SU-DHL-6 (cell line): ENCODE measurements at regions not wholly inside any gene's neighbourhood (a gene's known extent, or its start where the extent isn't known, plus 50 kb on each side); places are given as distances from the start of the nearest gene placed in this dataset.

ENCODE experiments used
- H2AFZ ChIP-seq: fragments of 200-600 bp; sonication (generic); 2 replicates; pipeline ENCODE4 v1.6.1; 2014; ENCODE audit warnings: low read depth, mild to moderate bottlenecking, moderate library complexity, mixed read lengths, antibody characterized with exemption, low read length; ENCODE audit not compliant: severe bottlenecking
- H3F3A ChIP-seq: fragments of 200-600 bp; shearing (Covaris generic); 2 replicates; pipeline ENCODE4 v1.6.0; 2016; ENCODE audit warnings: antibody characterized with exemption, mild to moderate bottlenecking; ENCODE audit not compliant: insufficient read depth
- H3K27ac ChIP-seq: fragments of 200-600 bp; sonication (generic); 2 replicates; pipeline ENCODE4 v1.5.1; 2016; ENCODE audit warnings: low read depth, mild to moderate bottlenecking, low read length, moderate library complexity, mixed read lengths
- H3K27me3 ChIP-seq: fragments of 200-600 bp; sonication (generic), shearing (Covaris generic); 2 replicates; pipeline ENCODE4 v1.6.0; 2014; ENCODE audit warnings: mild to moderate bottlenecking, low read length
- H3K36me3 ChIP-seq: fragments of 200-600 bp; sonication (generic); 2 replicates; pipeline ENCODE4 v1.6.1; 2014; ENCODE audit warnings: mild to moderate bottlenecking, low read length, mixed read lengths
- H3K4me2 ChIP-seq: fragments of 300-600, 200-600 bp; shearing (Covaris generic), sonication (generic); 2 replicates; pipeline ENCODE4 v1.6.0; 2014; ENCODE audit warnings: low read length, low read depth, mild to moderate bottlenecking; ENCODE audit not compliant: poor library complexity, severe bottlenecking
- H3K4me3 ChIP-seq: fragments of 200-600 bp; sonication (generic); 2 replicates; pipeline ENCODE4 v1.5.1; 2014; ENCODE audit warnings: antibody characterized with exemption, low read length, mild to moderate bottlenecking, mixed read lengths; ENCODE audit not compliant: insufficient read depth, poor library complexity, severe bottlenecking
- H3K79me2 ChIP-seq: fragments of 200-600 bp; sonication (generic); 2 replicates; pipeline ENCODE4 v1.6.1; 2014; ENCODE audit warnings: mild to moderate bottlenecking, low read length, moderate library complexity; ENCODE audit not compliant: insufficient read depth
- H3K9ac ChIP-seq: fragments of 200-600 bp; sonication (generic); 2 replicates; pipeline ENCODE4 v1.7.0; 2014; ENCODE audit warnings: mild to moderate bottlenecking, low read length
- H3K9me2 ChIP-seq: fragments of 200-600 bp; sonication (generic); replicated peaks from 2 replicates; pipeline ENCODE4 v1.6.1; 2014; ENCODE audit warnings: low read length; ENCODE audit not compliant: insufficient read depth
- H3K9me3 ChIP-seq: fragments of 200-600 bp; sonication (generic); 2 replicates; pipeline ENCODE4 v1.6.1; 2014; ENCODE audit warnings: low read length, mixed read lengths; ENCODE audit not compliant: insufficient read depth
- H4K20me1 ChIP-seq: fragments of 200-600 bp; sonication (generic); 2 replicates; pipeline ENCODE4 v1.6.1; 2014; ENCODE audit warnings: low read depth, mild to moderate bottlenecking, antibody characterized with exemption, low read length, moderate library complexity, mixed read lengths
- EZH2phosphoT487 ChIP-seq: fragments of 200-600 bp; sonication (generic), shearing (Covaris generic); conservative IDR thresholded peaks from 2 replicates; pipeline ENCODE4 v1.6.1; 2018; ENCODE audit warnings: mild to moderate bottlenecking, antibody characterized with exemption, low read length, moderate library complexity, mixed read lengths
- TF ChIP-seq, protein P1 (sequence below): fragments of 200-600 bp; sonication (generic); IDR thresholded peaks from one replicate; pipeline ENCODE4 v1.5.1; 2017; ENCODE audit warnings: antibody characterized with exemption, mild to moderate bottlenecking, low read length, moderate library complexity; ENCODE audit not compliant: insufficient read depth, poor library complexity, severe bottlenecking

DNA sequence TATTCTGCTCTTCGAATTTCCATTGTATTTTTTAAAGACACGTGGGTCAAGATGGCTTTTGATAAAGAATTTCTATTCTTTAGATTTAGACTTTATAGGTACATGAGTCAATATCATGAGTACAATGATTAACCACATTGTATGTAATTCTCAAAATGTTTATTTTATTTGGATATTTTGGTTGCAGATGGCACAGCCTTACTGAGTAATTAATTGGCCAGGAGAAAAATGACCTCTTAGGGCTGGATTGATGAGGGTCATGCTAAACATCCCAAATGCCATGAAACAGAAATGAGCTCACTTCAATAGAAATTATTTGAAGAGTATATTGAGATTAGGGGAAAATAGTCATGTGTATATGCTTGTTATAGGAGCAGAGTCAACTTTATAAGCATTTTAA, 131.2 kb upstream of the CCN2 start:
- Histone ChIP-seq H3K9me3 (no peaks in the 10 kb centered on the region), H3K9ac (no peak overlapping the region), H3K27me3 (no peaks in the 10 kb centered on the region), H3K4me3 (no peak overlapping the region), H3K4me2 (no peak overlapping the region), H3F3A (no peaks in the 10 kb centered on the region), H3K9me2 (no peaks in the 10 kb centered on the region), H3K36me3 (no peaks in the 10 kb centered on the region), H4K20me1 (no peaks in the 10 kb centered on the region), H2AFZ (no peak overlapping the region), H3K27ac (no peak overlapping the region), H3K79me2 (no peaks in the 10 kb centered on the region)
- TF ChIP-seq, protein P1, sequence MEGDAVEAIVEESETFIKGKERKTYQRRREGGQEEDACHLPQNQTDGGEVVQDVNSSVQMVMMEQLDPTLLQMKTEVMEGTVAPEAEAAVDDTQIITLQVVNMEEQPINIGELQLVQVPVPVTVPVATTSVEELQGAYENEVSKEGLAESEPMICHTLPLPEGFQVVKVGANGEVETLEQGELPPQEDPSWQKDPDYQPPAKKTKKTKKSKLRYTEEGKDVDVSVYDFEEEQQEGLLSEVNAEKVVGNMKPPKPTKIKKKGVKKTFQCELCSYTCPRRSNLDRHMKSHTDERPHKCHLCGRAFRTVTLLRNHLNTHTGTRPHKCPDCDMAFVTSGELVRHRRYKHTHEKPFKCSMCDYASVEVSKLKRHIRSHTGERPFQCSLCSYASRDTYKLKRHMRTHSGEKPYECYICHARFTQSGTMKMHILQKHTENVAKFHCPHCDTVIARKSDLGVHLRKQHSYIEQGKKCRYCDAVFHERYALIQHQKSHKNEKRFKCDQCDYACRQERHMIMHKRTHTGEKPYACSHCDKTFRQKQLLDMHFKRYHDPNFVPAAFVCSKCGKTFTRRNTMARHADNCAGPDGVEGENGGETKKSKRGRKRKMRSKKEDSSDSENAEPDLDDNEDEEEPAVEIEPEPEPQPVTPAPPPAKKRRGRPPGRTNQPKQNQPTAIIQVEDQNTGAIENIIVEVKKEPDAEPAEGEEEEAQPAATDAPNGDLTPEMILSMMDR = no peak
- TF ChIP-seq EZH2phosphoT487 = no peak

DNA sequence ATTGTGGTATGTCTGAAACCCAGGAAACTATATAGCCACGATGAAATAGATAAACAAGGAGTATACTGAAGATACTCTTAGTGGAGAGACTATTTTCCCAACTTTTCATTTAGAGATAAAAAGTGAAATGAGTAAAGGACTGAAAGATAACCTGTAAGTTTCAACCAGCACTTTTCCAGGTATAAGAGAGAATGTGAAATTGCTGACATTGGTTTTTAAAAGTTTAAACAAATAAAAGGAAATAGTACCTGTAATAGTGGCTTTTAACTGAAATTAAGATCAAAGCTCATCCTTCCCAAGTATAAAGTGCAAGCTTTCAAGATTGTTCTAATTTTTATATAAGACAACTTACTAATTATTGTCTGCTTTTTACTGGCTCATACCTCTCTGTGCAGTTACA, 130.2 kb upstream of the CCN2 start:
- Histone ChIP-seq H3K27ac (no peak overlapping the region), H3K27me3 (no peaks in the 10 kb centered on the region), H3K79me2 (no peaks in the 10 kb centered on the region), H4K20me1 (no peaks in the 10 kb centered on the region), H3K4me3 (no peak overlapping the region), H3K9me2 (no peaks in the 10 kb centered on the region), H3K9ac (no peak overlapping the region), H2AFZ (no peak overlapping the region), H3K9me3 (no peaks in the 10 kb centered on the region), H3F3A (no peaks in the 10 kb centered on the region), H3K36me3 (no peaks in the 10 kb centered on the region), H3K4me2 (no peak overlapping the region)
- TF ChIP-seq, protein P1 = no peak

DNA sequence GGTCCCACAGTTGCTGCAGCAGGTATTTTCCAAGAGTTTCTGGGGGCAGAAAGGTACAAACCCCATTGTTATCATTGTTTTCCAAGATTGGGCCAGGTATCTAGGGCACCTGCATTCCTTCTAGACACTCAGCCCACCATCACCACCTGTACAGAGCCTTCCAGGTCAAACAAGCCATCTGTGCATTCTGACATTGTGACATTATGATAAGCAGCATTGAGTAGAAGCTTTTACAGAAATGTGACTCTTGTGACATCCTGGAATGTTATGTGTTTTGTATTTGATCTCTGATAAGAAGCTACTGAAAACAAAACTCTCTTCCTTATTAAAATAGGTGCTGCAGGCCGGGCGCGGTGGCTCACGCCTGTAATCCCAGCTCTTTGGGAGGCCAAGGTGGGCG, 128.1 kb upstream of the CCN2 start:
- H2AFZ ChIP-seq = no peak overlapping the region
- no peaks in the 10 kb centered on the region for H3K9me3 ChIP-seq
- no peaks in the 10 kb centered on the region for H3F3A ChIP-seq
- no peak for TF ChIP-seq EZH2phosphoT487
- TF ChIP-seq, protein P1 = no peak
- no peak overlapping the region for H3K4me3 ChIP-seq
- no peaks in the 10 kb centered on the region for H3K9me2 ChIP-seq
- no peak overlapping the region for H3K27ac ChIP-seq
- no peaks in the 10 kb centered on the region for H3K27me3 ChIP-seq
- no peaks in the 10 kb centered on the region for H3K79me2 ChIP-seq
- H3K9ac ChIP-seq = no peak overlapping the region
- H4K20me1 ChIP-seq = no peaks in the 10 kb centered on the region
- H3K4me2 ChIP-seq = no peak overlapping the region
- H3K36me3 ChIP-seq = no peaks in the 10 kb centered on the region

DNA sequence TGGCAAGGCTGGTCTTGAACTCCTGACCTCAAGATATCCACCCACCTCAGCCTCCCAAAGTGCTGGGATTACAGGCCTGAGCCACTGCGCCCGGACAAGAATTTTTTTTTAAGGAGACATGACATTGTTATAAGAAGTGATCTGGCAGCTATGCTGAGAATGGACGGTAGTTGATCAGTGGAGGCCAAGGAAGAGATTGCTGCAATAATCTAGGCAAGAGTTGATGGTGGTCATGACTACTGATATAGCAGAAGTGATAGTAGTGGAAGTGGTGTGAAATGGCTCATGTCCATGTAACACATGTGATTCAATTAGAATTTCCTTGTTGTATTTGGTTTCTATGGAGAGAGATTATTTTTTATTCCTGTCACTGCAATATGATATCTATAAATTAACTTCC, 125.3 kb upstream of the CCN2 start:
- H3K4me2 ChIP-seq = no peak overlapping the region
- no peak overlapping the region for H2AFZ ChIP-seq
- no peaks in the 10 kb centered on the region for H4K20me1 ChIP-seq
- no peaks in the 10 kb centered on the region for H3K9me2 ChIP-seq
- no peak overlapping the region for H3K4me3 ChIP-seq
- no peak overlapping the region for H3K27ac ChIP-seq
- H3K27me3 ChIP-seq = no peaks in the 10 kb centered on the region
- no peaks in the 10 kb centered on the region for H3K79me2 ChIP-seq
- TF ChIP-seq, protein P1 = no peak
- no peaks in the 10 kb centered on the region for H3F3A ChIP-seq
- H3K36me3 ChIP-seq = no peaks in the 10 kb centered on the region
- H3K9me3 ChIP-seq = no peaks in the 10 kb centered on the region
- H3K9ac ChIP-seq = no peak overlapping the region
